IMR-90 (cell line): ENCODE measurements at regions not wholly inside any gene's neighbourhood (a gene's known extent, or its start where the extent isn't known, plus 50 kb on each side); places are given as distances from the start of the nearest gene placed in this dataset.

Experiments used
- ATAC-seq: fragments of 200-7000 bp; cut with Tn5 transposase; 2 replicates; pipeline ENCODE4 v1.9.1; 2020; ENCODE audit warnings: low read depth, mild to moderate bottlenecking, moderate library complexity
- BruUV-seq: library from RNA; stranded (reverse); fragments of 400-500 nt; replicated peaks from 2 replicates; lab custom pipeline; 2021; lab: Mats Ljungman, UMichigan
- CTCF ChIA-PET: fragments of 300-600 bp; formaldehyde crosslinking; extraction: SDS; loops from one replicate; lab custom pipeline; 2021; ENCODE audit warnings: antibody characterized with exemption; lab: Yijun Ruan, JAX
- POLR2A ChIA-PET: fragments of 300-600 bp; sonication (Branson Sonifier 250); formaldehyde crosslinking; loops from one replicate; lab custom pipeline; 2022; ENCODE audit warnings: antibody characterized with exemption; ENCODE audit not compliant: unreplicated experiment; lab: Charles Lee
- DNase-seq: peaks from one replicate; pipeline ENCODE4 v3.0.0; 2013
- H2AFZ ChIP-seq: replicated peaks from 2 replicates; pipeline ENCODE3; 2013; ENCODE audit warnings: low read length, mild to moderate bottlenecking; ENCODE audit not compliant: poor library complexity
- H2AK5ac ChIP-seq: 2 replicates; pipeline ENCODE4 v1.6.1; 2013; ENCODE audit warnings: low read depth, low read length, inconsistent platforms
- H2AK9ac ChIP-seq: replicated peaks from 2 replicates; pipeline ENCODE3; 2013; ENCODE audit warnings: mild to moderate bottlenecking, low read depth, low read length, moderate library complexity; ENCODE audit not compliant: poor library complexity
- H2BK120ac ChIP-seq: 2 replicates; pipeline ENCODE4 v1.6.1; 2013; ENCODE audit warnings: low read depth, low read length, inconsistent platforms
- H2BK15ac ChIP-seq: 3 replicates; pipeline ENCODE4 v1.6.1; 2013; ENCODE audit warnings: low read depth, low read length, inconsistent platforms
- H2BK20ac ChIP-seq: 2 replicates; pipeline ENCODE4 v1.6.1; 2013; ENCODE audit warnings: low read depth, mild to moderate bottlenecking, inconsistent platforms, low read length, moderate library complexity
- H2BK5ac ChIP-seq: 2 replicates; pipeline ENCODE4 v1.6.1; 2013; ENCODE audit warnings: mild to moderate bottlenecking, low read depth, low read length, inconsistent platforms; ENCODE audit not compliant: poor library complexity, severe bottlenecking
- H3K14ac ChIP-seq: replicated peaks from 2 replicates; pipeline ENCODE4 v1.6.1; 2013; ENCODE audit warnings: low read depth, low read length, inconsistent platforms
- H3K18ac ChIP-seq: 2 replicates; pipeline ENCODE4 v1.6.1; 2013; ENCODE audit warnings: low read depth, low read length, control low read depth
- H3K23ac ChIP-seq: 2 replicates; pipeline ENCODE4 v1.6.1; 2013; ENCODE audit warnings: low read depth, low read length, inconsistent platforms
- H3K27ac ChIP-seq: 2 replicates; pipeline ENCODE4 v1.5.1; 2013; ENCODE audit warnings: mild to moderate bottlenecking, control low read depth, low read length; ENCODE audit not compliant: insufficient read depth
- H3K27me3 ChIP-seq: 2 replicates; pipeline ENCODE4 v1.6.1; 2013; ENCODE audit warnings: low read length; ENCODE audit not compliant: control insufficient read depth, insufficient read depth
- H3K36me3 ChIP-seq: 2 replicates; pipeline ENCODE4 v1.6.1; 2013; ENCODE audit warnings: low read length, mixed read lengths; ENCODE audit not compliant: control insufficient read depth, insufficient read depth
- H3K4ac ChIP-seq: 2 replicates; pipeline ENCODE4 v1.6.1; 2013; ENCODE audit warnings: low read depth, low read length, inconsistent platforms
- H3K4me1 ChIP-seq: 2 replicates; pipeline ENCODE4 v1.6.1; 2013; ENCODE audit warnings: low read length, mixed read lengths; ENCODE audit not compliant: control insufficient read depth, insufficient read depth
- H3K4me2 ChIP-seq: 2 replicates; pipeline ENCODE4 v1.6.1; 2013; ENCODE audit warnings: low read depth, mild to moderate bottlenecking, control low read depth, low read length, moderate library complexity
- H3K4me3 ChIP-seq: 2 replicates; pipeline ENCODE4 v1.5.1; 2013; ENCODE audit warnings: low read depth, mild to moderate bottlenecking, control low read depth, low read length, moderate library complexity; ENCODE audit not compliant: insufficient read depth
- H3K56ac ChIP-seq: 2 replicates; pipeline ENCODE4 v1.6.1; 2013; ENCODE audit warnings: low read length, inconsistent platforms; ENCODE audit not compliant: insufficient read depth; ENCODE audit errors: extremely low read depth
- H3K79me1 ChIP-seq, 2 experiments: 2 replicates each; pipeline ENCODE4 v1.6.1; 2013; ENCODE audit warnings: low read length in 2 of 2, inconsistent platforms in 1 of 2, low read depth in 1 of 2
- H3K9ac ChIP-seq: 2 replicates; pipeline ENCODE4 v1.6.1; 2013; ENCODE audit warnings: low read depth, low read length, control low read depth
- H3K9me1 ChIP-seq: 2 replicates; pipeline ENCODE4 v1.6.1; 2013; ENCODE audit warnings: low read length, inconsistent platforms; ENCODE audit not compliant: insufficient read depth
- H3K9me3 ChIP-seq: 2 replicates; pipeline ENCODE4 v1.6.1; 2013; ENCODE audit warnings: low read length; ENCODE audit not compliant: control insufficient read depth, insufficient read depth
- H4K20me1 ChIP-seq: 2 replicates; pipeline ENCODE4 v1.6.1; 2013; ENCODE audit warnings: low read length, inconsistent platforms; ENCODE audit not compliant: insufficient read depth
- H4K5ac ChIP-seq: 2 replicates; pipeline ENCODE4 v1.6.1; 2013; ENCODE audit warnings: mild to moderate bottlenecking, low read depth, low read length, control low read depth
- H4K8ac ChIP-seq, 2 experiments: 2 replicates each; pipeline ENCODE4 v1.6.1; 2013; ENCODE audit warnings: low read depth in 2 of 2, low read length in 2 of 2, control low read depth in 1 of 2, inconsistent platforms in 1 of 2
- H4K91ac ChIP-seq: 2 replicates; pipeline ENCODE4 v1.6.1; 2013; ENCODE audit warnings: low read depth, low read length, inconsistent platforms; ENCODE audit not compliant: insufficient read depth
- BHLHE40 ChIP-seq: fragments of 150-350 bp; IDR thresholded peaks from 2 replicates; pipeline ENCODE4 v1.6.1; 2016; ENCODE audit warnings: mild to moderate bottlenecking, low read depth, low read length
- CEBPB ChIP-seq: IDR thresholded peaks from 2 replicates; pipeline ENCODE4 v1.6.1; 2012; ENCODE audit warnings: low read depth, low read length, improper control_type of control experiment
- CHD1 ChIP-seq: IDR thresholded peaks from 2 replicates; pipeline ENCODE4 v1.6.1; 2012; ENCODE audit warnings: low read depth, low read length, improper control_type of control experiment
- FOS ChIP-seq: fragments of 150-350 bp; IDR thresholded peaks from 2 replicates; pipeline ENCODE4 v1.6.1; 2016; ENCODE audit warnings: low read depth, low read length
- MAFK ChIP-seq: IDR thresholded peaks from 2 replicates; pipeline ENCODE4 v1.6.1; 2012; ENCODE audit warnings: low read depth, low read length, improper control_type of control experiment
- MAZ ChIP-seq: IDR thresholded peaks from 2 replicates; pipeline ENCODE4 v1.6.1; 2012; ENCODE audit warnings: low read depth, mild to moderate bottlenecking, low read length, improper control_type of control experiment, moderate library complexity, borderline replicate concordance
- MXI1 ChIP-seq: IDR thresholded peaks from 2 replicates; pipeline ENCODE4 v1.6.1; 2012; ENCODE audit warnings: low read depth, mild to moderate bottlenecking, low read length, moderate library complexity, borderline replicate concordance
- NFE2L2 ChIP-seq: fragments of 150-350 bp; IDR thresholded peaks from 2 replicates; pipeline ENCODE4 v1.6.1; 2016; ENCODE audit warnings: low read depth, mild to moderate bottlenecking, low read length
- POLR2A ChIP-seq: IDR thresholded peaks from 2 replicates; pipeline ENCODE4 v1.6.1; 2012; ENCODE audit warnings: mild to moderate bottlenecking, low read depth, low read length
- RAD21 ChIP-seq: IDR thresholded peaks from 2 replicates; pipeline ENCODE4 v1.6.1; 2012; ENCODE audit warnings: low read length, improper control_type of control experiment
- RCOR1 ChIP-seq: IDR thresholded peaks from 2 replicates; pipeline ENCODE4 v1.6.1; 2012; ENCODE audit warnings: mild to moderate bottlenecking, low read length, improper control_type of control experiment; ENCODE audit not compliant: insufficient replicate concordance
- RFX5 ChIP-seq: IDR thresholded peaks from 2 replicates; pipeline ENCODE4 v1.8.0; 2012; ENCODE audit warnings: low read depth, mild to moderate bottlenecking, low read length, moderate library complexity
- SMC3 ChIP-seq: fragments of 150-350 bp; IDR thresholded peaks from 2 replicates; pipeline ENCODE4 v1.6.1; 2016; ENCODE audit warnings: low read depth, mild to moderate bottlenecking, antibody characterized with exemption, low read length, moderate library complexity
- USF2 ChIP-seq: fragments of 150-350 bp; IDR thresholded peaks from 2 replicates; pipeline ENCODE4 v1.6.1; 2017; ENCODE audit warnings: mild to moderate bottlenecking, antibody characterized with exemption, low read length, low read depth
- WGBS, 2 experiments: methylation state at CpG; one replicate each; pipeline versions ENCODE4 v1.1.5 to v1.1.7; 2013; ENCODE audit warnings: missing lambda C conversion rate in 2 of 2; ENCODE audit not compliant: insufficient read length in 1 of 2; ENCODE audit errors: extremely low coverage in 2 of 2; 5-methylcytosine and 5-hydroxymethylcytosine counted together
- dilution Hi-C: fragments of 300-500 bp; cut with HindIII; formaldehyde crosslinking; loops from one replicate; pipeline ENCODE4 v1.14.3; 2018; ENCODE audit warnings: low sequenced_read_pairs; ENCODE audit not compliant: unreplicated experiment
- in situ Hi-C: fragments of 300-500 bp; cut with MboI; formaldehyde crosslinking; loops from 3 replicates; pipeline ENCODE4 v1.14.3; 2019; ENCODE audit warnings: low sequenced_read_pairs, inconsistent platforms, mixed read lengths
- intact Hi-C: fragments of 100-400 bp; cut with micrococcal nuclease; formaldehyde crosslinking; loops from 2 replicates; pipeline ENCODE4 v1.10.0; 2022
- TF ChIP-seq, protein P1 (sequence below): conservative IDR thresholded peaks from 2 replicates; pipeline ENCODE4 v1.5.1; 2012; ENCODE audit warnings: mild to moderate bottlenecking, low read depth, low read length, improper control_type of control experiment
- TF ChIP-seq, protein P2 (sequence below): fragments of 150-350 bp; IDR thresholded peaks from 2 replicates; pipeline ENCODE4 v1.6.1; 2016; ENCODE audit warnings: low read depth, mild to moderate bottlenecking, low read length, moderate library complexity, borderline replicate concordance

DNA sequence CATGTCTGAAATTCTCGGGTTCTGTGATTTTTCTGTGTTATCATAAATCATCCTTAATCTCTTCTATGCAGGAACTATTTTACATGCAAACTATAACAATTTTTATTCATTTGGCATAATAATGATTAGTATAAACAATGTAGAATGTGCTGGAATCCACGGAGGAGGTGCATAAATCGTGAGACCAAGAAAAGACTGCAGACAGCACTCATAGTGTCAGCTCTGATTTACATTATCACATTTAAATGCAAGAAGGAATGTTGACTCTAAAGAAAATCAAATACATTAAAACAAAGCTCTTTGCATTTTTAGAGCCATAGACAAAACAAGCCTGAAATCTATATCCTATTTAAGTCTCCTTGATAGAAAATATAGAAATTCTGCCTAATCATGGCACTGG lies 501.7 kb upstream of the STXBP6 start:
- no CpG with 5 or more reads among the region's 3 CpGs for WGBS, 2 experiments
- Histone ChIP-seq H4K91ac (no peak overlapping the region), H3K56ac (no peak overlapping the region), H3K36me3 (no peaks in the 10 kb centered on the region), H3K4me2 (no peak overlapping the region), H2AFZ (no peak overlapping the region), H2BK20ac (no peak overlapping the region), H3K18ac (no peak overlapping the region), H3K9me1 (no peaks in the 10 kb centered on the region), H2AK5ac (no peak overlapping the region), H3K9me3 (peaks cover 10% of the 10 kb centered on the region), H2BK5ac (no peak overlapping the region), H3K27me3 (no peaks in the 10 kb centered on the region), H3K4ac (no peak overlapping the region), H4K5ac (no peak overlapping the region), H2BK15ac (no peak overlapping the region), H4K20me1 (no peaks in the 10 kb centered on the region), H4K8ac (no peak overlapping the region), H3K23ac (no peak overlapping the region), H3K9ac (no peak overlapping the region), H3K4me1 (no peaks in the 10 kb centered on the region), H2BK120ac (no peak overlapping the region), H2AK9ac (no peak overlapping the region), H3K79me1 (no peaks in the 10 kb centered on the region), H3K14ac (no peak overlapping the region), H3K27ac (no peak overlapping the region), H3K4me3 (no peak overlapping the region)
- DNase-seq (no peak), ATAC-seq (no peak)
- dilution Hi-C loops (no loop called here), intact Hi-C loops (no loop called here), in situ Hi-C loops (no loop called here)
- ChIA-PET POLR2A (no interaction called here), CTCF (no interaction called here)
- TF ChIP-seq BHLHE40 (no peak), RAD21 (no peak), USF2 (no peak), MAZ (no peak), MXI1 (no peak), RFX5 (no peak), RCOR1 (no peak), NFE2L2 (no peak), SMC3 (no peak), POLR2A (no peak), CEBPB (no peak), FOS (no peak), CHD1 (no peak), MAFK (no peak)
- TF ChIP-seq, protein P1, sequence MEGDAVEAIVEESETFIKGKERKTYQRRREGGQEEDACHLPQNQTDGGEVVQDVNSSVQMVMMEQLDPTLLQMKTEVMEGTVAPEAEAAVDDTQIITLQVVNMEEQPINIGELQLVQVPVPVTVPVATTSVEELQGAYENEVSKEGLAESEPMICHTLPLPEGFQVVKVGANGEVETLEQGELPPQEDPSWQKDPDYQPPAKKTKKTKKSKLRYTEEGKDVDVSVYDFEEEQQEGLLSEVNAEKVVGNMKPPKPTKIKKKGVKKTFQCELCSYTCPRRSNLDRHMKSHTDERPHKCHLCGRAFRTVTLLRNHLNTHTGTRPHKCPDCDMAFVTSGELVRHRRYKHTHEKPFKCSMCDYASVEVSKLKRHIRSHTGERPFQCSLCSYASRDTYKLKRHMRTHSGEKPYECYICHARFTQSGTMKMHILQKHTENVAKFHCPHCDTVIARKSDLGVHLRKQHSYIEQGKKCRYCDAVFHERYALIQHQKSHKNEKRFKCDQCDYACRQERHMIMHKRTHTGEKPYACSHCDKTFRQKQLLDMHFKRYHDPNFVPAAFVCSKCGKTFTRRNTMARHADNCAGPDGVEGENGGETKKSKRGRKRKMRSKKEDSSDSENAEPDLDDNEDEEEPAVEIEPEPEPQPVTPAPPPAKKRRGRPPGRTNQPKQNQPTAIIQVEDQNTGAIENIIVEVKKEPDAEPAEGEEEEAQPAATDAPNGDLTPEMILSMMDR: no peak
- TF ChIP-seq, protein P2, sequence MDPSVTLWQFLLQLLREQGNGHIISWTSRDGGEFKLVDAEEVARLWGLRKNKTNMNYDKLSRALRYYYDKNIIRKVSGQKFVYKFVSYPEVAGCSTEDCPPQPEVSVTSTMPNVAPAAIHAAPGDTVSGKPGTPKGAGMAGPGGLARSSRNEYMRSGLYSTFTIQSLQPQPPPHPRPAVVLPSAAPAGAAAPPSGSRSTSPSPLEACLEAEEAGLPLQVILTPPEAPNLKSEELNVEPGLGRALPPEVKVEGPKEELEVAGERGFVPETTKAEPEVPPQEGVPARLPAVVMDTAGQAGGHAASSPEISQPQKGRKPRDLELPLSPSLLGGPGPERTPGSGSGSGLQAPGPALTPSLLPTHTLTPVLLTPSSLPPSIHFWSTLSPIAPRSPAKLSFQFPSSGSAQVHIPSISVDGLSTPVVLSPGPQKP: no peak
- BruUV-seq: no TSS peak
